ENCODE measurements at regions not wholly inside any gene's neighbourhood (a gene's known extent, or its start where the extent isn't known, plus 50 kb on each side); places are given as distances from the start of the nearest gene placed in this dataset.

GRCh38 chr13:111969551-111970135 lies 97.3 kb upstream of the SOX1 start:
- no peak for DNase-seq (ENCODE audit: low spot score)

GRCh38 chr13:111970494-111971141 lies 96.3 kb upstream of the SOX1 start:
- no peak for DNase-seq (ENCODE audit: low spot score)

GRCh38 chr13:111971891-111972780 lies 94.8 kb upstream of the SOX1 start:
- DNase-seq (ENCODE audit: low spot score), result no peak

- no peak for DNase-seq (ENCODE audit: low spot score)
Observed at GRCh38 chr13:111973186-111973585, 93.8 kb upstream of the SOX1 start.

GRCh38 chr13:111973605-111974340 lies 93.2 kb upstream of the SOX1 start:
- no peak for DNase-seq (ENCODE audit: low spot score)

GRCh38 chr13:111974341-111974640 lies 92.7 kb upstream of the SOX1 start:
- DNase-seq (ENCODE audit: low spot score), result no peak

GRCh38 chr13:111975539-111976473 lies 91.1 kb upstream of the SOX1 start:
- DNase-seq (ENCODE audit: low spot score), result no peak

- DNase-seq (ENCODE audit: low spot score), result no peak
Observed at GRCh38 chr13:111976474-111977178, 90.3 kb upstream of the SOX1 start.

GRCh38 chr13:111977179-111977506 lies 89.8 kb upstream of the SOX1 start:
- DNase-seq (ENCODE audit: low spot score), result no peak

GRCh38 chr13:111978546-111978945 lies 88.4 kb upstream of the SOX1 start:
- DNase-seq (ENCODE audit: low spot score), result no peak

- no peak for DNase-seq (ENCODE audit: low spot score)
Observed at GRCh38 chr13:111980146-111980929, 86.6 kb upstream of the SOX1 start.

- DNase-seq (ENCODE audit: low spot score), result no peak
Observed at GRCh38 chr13:111981006-111981405, 85.9 kb upstream of the SOX1 start.

- no peak for DNase-seq (ENCODE audit: low spot score)
Observed at GRCh38 chr13:111981446-111982165, 85.3 kb upstream of the SOX1 start.

- no peak for DNase-seq (ENCODE audit: low spot score)
Observed at GRCh38 chr13:111984349-111984748, 82.6 kb upstream of the SOX1 start.

- no peak for DNase-seq (ENCODE audit: low spot score)
Observed at GRCh38 chr13:111990362-111990761, 76.6 kb upstream of the SOX1 start.

- DNase-seq (ENCODE audit: low spot score), result no peak
Observed at GRCh38 chr13:111992911-111993310, 74.0 kb upstream of the SOX1 start.

GRCh38 chr13:111993691-111994090 lies 73.3 kb upstream of the SOX1 start:
- DNase-seq (ENCODE audit: low spot score), result no peak

- no peak for DNase-seq (ENCODE audit: low spot score)
Observed at GRCh38 chr13:111994578-111994977, 72.4 kb upstream of the SOX1 start.

GRCh38 chr13:111999352-111999751 lies 67.6 kb upstream of the SOX1 start:
- DNase-seq (ENCODE audit: low spot score), result no peak

GRCh38 chr13:112000888-112001287 lies 66.1 kb upstream of the SOX1 start:
- DNase-seq (ENCODE audit: low spot score), result no peak

Measured in kidney capillary endothelial cell (primary cell).